Endodermal cell (in vitro differentiated cells): ENCODE measurements at regions not wholly inside any gene's neighbourhood (a gene's known extent, or its start where the extent isn't known, plus 50 kb on each side); places are given as distances from the start of the nearest gene placed in this dataset.

Source experiments
- DNase-seq: peaks from one replicate; pipeline ENCODE4 v3.0.0-alpha.2; 2017
- H3K27ac ChIP-seq: 2 replicates; pipeline ENCODE4 v1.5.1; 2013; ENCODE audit warnings: mild to moderate bottlenecking, low read depth, low read length, moderate library complexity
- H3K27me3 ChIP-seq: 2 replicates; pipeline ENCODE4 v1.6.1; 2013; ENCODE audit warnings: mild to moderate bottlenecking, low read length, moderate library complexity; ENCODE audit not compliant: insufficient read depth, control insufficient read depth, poor library complexity, severe bottlenecking
- H3K36me3 ChIP-seq: 2 replicates; pipeline ENCODE4 v1.7.0; 2013; ENCODE audit warnings: mild to moderate bottlenecking, low read length, moderate library complexity; ENCODE audit not compliant: control insufficient read depth, insufficient read depth
- H3K4me1 ChIP-seq: one replicate; pipeline ENCODE4 v1.7.0; 2013; ENCODE audit warnings: low read length; ENCODE audit not compliant: control insufficient read depth, insufficient read depth
- H3K4me3 ChIP-seq: 2 replicates; pipeline ENCODE4 v1.5.1; 2013; ENCODE audit warnings: mild to moderate bottlenecking, low read length, moderate library complexity
- H3K9ac ChIP-seq: 2 replicates; pipeline ENCODE4 v1.6.1; 2013; ENCODE audit warnings: mild to moderate bottlenecking, low read length, moderate library complexity; ENCODE audit not compliant: poor library complexity, severe bottlenecking; ENCODE audit errors: extremely low read depth
- H3K9me3 ChIP-seq: 2 replicates; pipeline ENCODE4 v1.6.1; 2013; ENCODE audit warnings: mild to moderate bottlenecking, low read length, moderate library complexity; ENCODE audit not compliant: control insufficient read depth
- H3K27ac Mint-ChIP-seq: 2 replicates; pipeline ENCODE4 v1.8.0; 2020; ENCODE audit warnings: mixed read lengths
- H3K27me3 Mint-ChIP-seq: 2 replicates; pipeline ENCODE4 v1.8.0; 2021; ENCODE audit warnings: mild to moderate bottlenecking, mixed read lengths; ENCODE audit not compliant: insufficient read depth
- H3K36me3 Mint-ChIP-seq: 2 replicates; pipeline ENCODE4 v1.8.0; 2020; ENCODE audit warnings: low read depth, mixed read lengths
- H3K4me1 Mint-ChIP-seq: 2 replicates; pipeline ENCODE4 v1.8.0; 2020; ENCODE audit warnings: mixed read lengths
- H3K4me3 Mint-ChIP-seq: 2 replicates; pipeline ENCODE4 v1.8.0; 2020; ENCODE audit warnings: mild to moderate bottlenecking, moderate library complexity, mixed read lengths
- H3K9me3 Mint-ChIP-seq: 2 replicates; pipeline ENCODE4 v1.8.0; 2020; ENCODE audit warnings: mild to moderate bottlenecking, mixed read lengths
- CTCF ChIP-seq: fragments of 200-600 bp; sonication (generic); conservative IDR thresholded peaks from 2 replicates; pipeline ENCODE4 v1.5.0; 2021; ENCODE audit warnings: antibody characterized with exemption, mild to moderate bottlenecking
- WGBS, 2 experiments: methylation state at CpG; one replicate each; pipeline versions ENCODE4 v1.1.5 to v1.1.7; 2013; ENCODE audit warnings: missing lambda C conversion rate in 2 of 2, mixed read lengths in 1 of 2; ENCODE audit not compliant: insufficient coverage in 1 of 2, insufficient read length in 1 of 2; 5-methylcytosine and 5-hydroxymethylcytosine counted together

- peak overlapping the region; percentile 45 for H3K9ac ChIP-seq
- H3K9me3 Mint-ChIP-seq, result peaks cover 4% of the 10 kb centered on the region
- peak overlapping the region; percentile 74 for H3K27ac ChIP-seq
- no peaks in the 10 kb centered on the region for H3K36me3 ChIP-seq
- H3K4me1 ChIP-seq, result peaks cover 10% of the 10 kb centered on the region
- H3K9me3 ChIP-seq, result peaks cover 7% of the 10 kb centered on the region
- no peaks in the 10 kb centered on the region for H3K27me3 Mint-ChIP-seq
- peaks cover 49% of the 10 kb centered on the region for H3K4me1 Mint-ChIP-seq
- peak overlapping the region; percentile 62 for H3K4me3 ChIP-seq
- peaks cover 3% of the 10 kb centered on the region for H3K36me3 Mint-ChIP-seq
- H3K27me3 ChIP-seq, result no peaks in the 10 kb centered on the region
- DNase-seq, result no peak
- H3K4me3 Mint-ChIP-seq, result peak overlapping the region; percentile 35
- H3K27ac Mint-ChIP-seq, result peak overlapping the region; percentile 98
- no peak for TF ChIP-seq CTCF
Measured at GRCh38 chr2:128537646-128538045, 219.0 kb upstream of the HS6ST1 start.

GRCh38 chr2:128538396-128538795 is 219.7 kb upstream of the HS6ST1 start:
- Histone ChIP-seq H3K27me3 (no peaks in the 10 kb centered on the region), H3K4me3 (peak overlapping the region; percentile 62), H3K36me3 (no peaks in the 10 kb centered on the region), H3K9ac (no peak overlapping the region), H3K4me1 (peaks cover 7% of the 10 kb centered on the region), H3K27ac (no peak overlapping the region), H3K9me3 (peaks cover 7% of the 10 kb centered on the region)
- Mint-ChIP-seq H3K9me3 (peaks cover 4% of the 10 kb centered on the region), H3K4me3 (peak overlapping the region; percentile 33), H3K27ac (peak overlapping the region; percentile 98), H3K4me1 (peaks cover 49% of the 10 kb centered on the region), H3K27me3 (no peaks in the 10 kb centered on the region), H3K36me3 (peaks cover 3% of the 10 kb centered on the region)
- no peak for DNase-seq
- no peak for TF ChIP-seq CTCF
- 92 to 96% methylated on average over 2 of the region's 2 CpGs for WGBS, 2 experiments

- DNase-seq, result no peak
- Mint-ChIP-seq H3K4me1 (peaks cover 39% of the 10 kb centered on the region), H3K36me3 (peaks cover 3% of the 10 kb centered on the region), H3K4me3 (no peak overlapping the region), H3K27ac (no peak overlapping the region), H3K9me3 (peaks cover 4% of the 10 kb centered on the region), H3K27me3 (no peaks in the 10 kb centered on the region)
- Histone ChIP-seq H3K9ac (no peak overlapping the region), H3K9me3 (peaks cover 7% of the 10 kb centered on the region), H3K27me3 (no peaks in the 10 kb centered on the region), H3K4me1 (peaks cover 3% of the 10 kb centered on the region), H3K4me3 (no peak overlapping the region), H3K36me3 (no peaks in the 10 kb centered on the region), H3K27ac (no peak overlapping the region)
- no peak for TF ChIP-seq CTCF
- WGBS, 2 experiments, result 93 to 100% methylated on average over 2 to 3 of the region's 3 CpGs
Measured at GRCh38 chr2:128540670-128541069, 222.0 kb upstream of the HS6ST1 start.
